Neural cell (in vitro differentiated cells): ENCODE measurements at regions not wholly inside any gene's neighbourhood (a gene's known extent, or its start where the extent isn't known, plus 50 kb on each side); places are given as distances from the start of the nearest gene placed in this dataset.

Source experiments
- H2AFZ ChIP-seq: fragments of 200-600, 300-800 bp; sonication (generic), shearing (Covaris generic); 2 replicates; pipeline ENCODE4 v1.6.0; 2014; ENCODE audit warnings: low read depth, mild to moderate bottlenecking, antibody characterized with exemption, low read length, moderate library complexity
- H3F3A ChIP-seq: fragments of 200-600 bp; shearing (Covaris generic); 2 replicates; pipeline ENCODE4 v1.6.1; 2016; ENCODE audit warnings: mild to moderate bottlenecking, moderate library complexity, mixed read lengths, antibody characterized with exemption, low read length; ENCODE audit not compliant: insufficient read depth, poor library complexity, severe bottlenecking
- H3K27ac ChIP-seq: fragments of 200-600, 300-800 bp; sonication (generic), shearing (Covaris generic); 2 replicates; pipeline ENCODE4 v1.5.1; 2014; ENCODE audit warnings: mild to moderate bottlenecking, low read length, moderate library complexity
- H3K27me3 ChIP-seq: fragments of 300-800, 200-600 bp; sonication (generic), shearing (Covaris generic); 2 replicates; pipeline ENCODE4 v1.6.0; 2014; ENCODE audit warnings: mild to moderate bottlenecking, low read depth, low read length, moderate library complexity; ENCODE audit not compliant: insufficient read depth
- H3K36me3 ChIP-seq: fragments of 300-800, 200-600 bp; sonication (generic), shearing (Covaris generic); 2 replicates; pipeline ENCODE4 v1.5.1; 2014; ENCODE audit warnings: mild to moderate bottlenecking, antibody characterized with exemption, low read length, moderate library complexity; ENCODE audit not compliant: insufficient read depth
- H3K4me2 ChIP-seq: fragments of 300-800, 200-600 bp; sonication (generic), shearing (Covaris generic); 2 replicates; pipeline ENCODE4 v1.6.0; 2014; ENCODE audit warnings: mild to moderate bottlenecking, low read length
- H3K4me3 ChIP-seq: fragments of 300-800, 200-600 bp; sonication (generic), shearing (Covaris generic); 2 replicates; pipeline ENCODE4 v1.5.1; 2014; ENCODE audit warnings: mild to moderate bottlenecking, low read length, moderate library complexity
- H3K79me2 ChIP-seq: fragments of 200-600 bp; shearing (Covaris generic); replicated peaks from 2 replicates; pipeline ENCODE4 v1.6.0; 2014; ENCODE audit warnings: mild to moderate bottlenecking, low read length, moderate library complexity; ENCODE audit not compliant: insufficient read depth
- H3K9ac ChIP-seq: fragments of 300-800, 200-600 bp; sonication (generic), shearing (Covaris generic); 2 replicates; pipeline ENCODE4 v1.6.1; 2016; ENCODE audit warnings: mild to moderate bottlenecking, low read length, mixed read lengths
- H3K9me2 ChIP-seq: fragments of 200-600 bp; shearing (Covaris generic); 2 replicates; pipeline ENCODE4 v1.6.1; 2016; ENCODE audit warnings: mild to moderate bottlenecking, low read length, mixed read lengths; ENCODE audit not compliant: insufficient read depth
- H3K9me3 ChIP-seq: fragments of 200-600, 300-800 bp; sonication (generic), shearing (Covaris generic); 2 replicates; pipeline ENCODE4 v1.6.1; 2016; ENCODE audit warnings: mild to moderate bottlenecking, mixed run types, low read length, moderate library complexity, mixed read lengths
- H4K20me1 ChIP-seq: fragments of 200-600 bp; shearing (Covaris generic); 2 replicates; pipeline ENCODE4 v1.6.1; 2016; ENCODE audit warnings: mild to moderate bottlenecking, mixed run types; ENCODE audit not compliant: insufficient read depth
- CTCF ChIP-seq: fragments of 450-650 bp; IDR thresholded peaks from 2 replicates; pipeline ENCODE4 v1.5.1; 2014; ENCODE audit warnings: antibody characterized with exemption, mild to moderate bottlenecking, moderate library complexity; ENCODE audit not compliant: poor library complexity, severe bottlenecking
- EP300 ChIP-seq: fragments of 450-650 bp; conservative IDR thresholded peaks from 2 replicates; pipeline ENCODE4 v1.6.1; 2014; ENCODE audit warnings: antibody characterized with exemption, mild to moderate bottlenecking, moderate library complexity; ENCODE audit not compliant: poor library complexity, severe bottlenecking
- EZH2 ChIP-seq: fragments of 200-600, 300-800 bp; shearing (Covaris generic), sonication (generic); IDR thresholded peaks from 2 replicates; pipeline ENCODE4 v1.6.1; 2014; ENCODE audit warnings: antibody characterized with exemption, low read length, borderline replicate concordance, mild to moderate bottlenecking; ENCODE audit not compliant: insufficient read depth, poor library complexity, severe bottlenecking
- MXI1 ChIP-seq: fragments of 450-650 bp; conservative IDR thresholded peaks from 2 replicates; pipeline ENCODE4 v1.6.1; 2014; ENCODE audit warnings: antibody characterized with exemption, mild to moderate bottlenecking; ENCODE audit not compliant: poor library complexity, severe bottlenecking
- POLR2AphosphoS5 ChIP-seq: IDR thresholded peaks from 2 replicates; pipeline ENCODE4 v1.6.1; 2012
- RAD21 ChIP-seq: fragments of 450-650 bp; conservative IDR thresholded peaks from 2 replicates; pipeline ENCODE4 v1.6.1; 2014; ENCODE audit warnings: antibody characterized with exemption, mild to moderate bottlenecking, moderate library complexity
- REST ChIP-seq: IDR thresholded peaks from 2 replicates; pipeline ENCODE4 v1.6.1; 2012; ENCODE audit warnings: borderline replicate concordance
- SMC3 ChIP-seq: fragments of 450-650 bp; conservative IDR thresholded peaks from 2 replicates; pipeline ENCODE4 v1.6.1; 2014; ENCODE audit warnings: antibody characterized with exemption, mild to moderate bottlenecking, moderate library complexity; ENCODE audit not compliant: poor library complexity
- TAF1 ChIP-seq: IDR thresholded peaks from 2 replicates; pipeline ENCODE4 v1.6.1; 2012; ENCODE audit warnings: low read depth

- H3K4me2 ChIP-seq, result no peak overlapping the region
- H2AFZ ChIP-seq, result no peak overlapping the region
- H3K9me3 ChIP-seq, result no peaks in the 10 kb centered on the region
- no peaks in the 10 kb centered on the region for H4K20me1 ChIP-seq
- H3F3A ChIP-seq, result no peaks in the 10 kb centered on the region
- TF ChIP-seq CTCF (no peak), REST (no peak), POLR2AphosphoS5 (no peak), EZH2 (no peak), EP300 (no peak), TAF1 (no peak), RAD21 (no peak), MXI1 (no peak), SMC3 (no peak)
- no peak overlapping the region for H3K27ac ChIP-seq
- no peaks in the 10 kb centered on the region for H3K79me2 ChIP-seq
- H3K9ac ChIP-seq, result no peak overlapping the region
- H3K27me3 ChIP-seq, result no peaks in the 10 kb centered on the region
- H3K9me2 ChIP-seq, result no peaks in the 10 kb centered on the region
- no peak overlapping the region for H3K4me3 ChIP-seq
- no peaks in the 10 kb centered on the region for H3K36me3 ChIP-seq
Measured at GRCh38 chr2:128720080-128721022, 401.7 kb upstream of the HS6ST1 start.

- Histone ChIP-seq H3K9me3 (no peaks in the 10 kb centered on the region), H4K20me1 (no peaks in the 10 kb centered on the region), H3K27me3 (no peaks in the 10 kb centered on the region), H3K4me3 (no peak overlapping the region), H3K9me2 (no peaks in the 10 kb centered on the region), H2AFZ (no peak overlapping the region), H3K4me2 (no peak overlapping the region), H3K79me2 (no peaks in the 10 kb centered on the region), H3F3A (no peaks in the 10 kb centered on the region), H3K36me3 (no peaks in the 10 kb centered on the region), H3K27ac (no peak overlapping the region), H3K9ac (no peak overlapping the region)
- TF ChIP-seq SMC3 (no peak), POLR2AphosphoS5 (no peak), TAF1 (no peak), EZH2 (no peak), REST (no peak)
Measured at GRCh38 chr2:128721096-128721495, 402.4 kb upstream of the HS6ST1 start.
